ENCODE measurements at regions not wholly inside any gene's neighbourhood (a gene's known extent, or its start where the extent isn't known, plus 50 kb on each side); places are given as distances from the start of the nearest gene placed in this dataset.

GRCh38 chr4:156538651-156539257 is 432.8 kb downstream of the PDGFC start:
- no peak overlapping the region for H3K4me3 ChIP-seq (ENCODE audit: low read depth, poor library complexity, severe bottlenecking)
- TF ChIP-seq POLR2A (IDR thresholded peaks at IDR 0.05), result no peak
- TF ChIP-seq CTCF (IDR thresholded peaks at IDR 0.05), result no peak
- WGBS, 2 donors, result 65 to 69% methylated on average over 1 of the region's 1 CpG
- intact Hi-C loops (cut with DNase I; ENCODE audit: low total_unique reads), result no loop called here
- DNase-seq (ENCODE audit: low spot score in 2 of 2), result no peak

GRCh38 chr4:156538210-156538609 is 433.4 kb downstream of the PDGFC start:
- no peak for DNase-seq (ENCODE audit: low spot score in 2 of 2)
- WGBS, 2 donors, result 45 to 63% methylated on average over 2 of the region's 2 CpGs
- H3K4me3 ChIP-seq (ENCODE audit: low read depth, poor library complexity, severe bottlenecking), result no peak overlapping the region
- intact Hi-C loops (cut with DNase I; ENCODE audit: low total_unique reads), result no loop called here
- TF ChIP-seq POLR2A (IDR thresholded peaks at IDR 0.05), result no peak

GRCh38 chr4:156537286-156537685 is 434.3 kb downstream of the PDGFC start:
- DNase-seq (ENCODE audit: low spot score in 2 of 2), result no peak
- intact Hi-C loops (cut with DNase I; ENCODE audit: low total_unique reads), result no loop called here
- H3K4me3 ChIP-seq (ENCODE audit: low read depth, poor library complexity, severe bottlenecking), result no peak overlapping the region
- TF ChIP-seq POLR2A (IDR thresholded peaks at IDR 0.05) (no peak), CTCF (IDR thresholded peaks at IDR 0.05) (no peak)

- DNase-seq (ENCODE audit: low spot score in 2 of 2), result no peak
- 27 to 45% methylated on average over 1 of the region's 1 CpG for WGBS, 2 donors
Measured at GRCh38 chr4:156536661-156537060, 434.9 kb downstream of the PDGFC start.

GRCh38 chr4:156534205-156534604 is 437.4 kb downstream of the PDGFC start:
- TF ChIP-seq POLR2A (IDR thresholded peaks at IDR 0.05) (no peak), CTCF (IDR thresholded peaks at IDR 0.05) (no peak)
- H3K4me3 ChIP-seq (ENCODE audit: low read depth, poor library complexity, severe bottlenecking), result no peak overlapping the region
- 93 to 94% methylated on average over 2 of the region's 2 CpGs for WGBS, 2 donors
- no peak for DNase-seq (ENCODE audit: low spot score in 2 of 2)
- intact Hi-C loops (cut with DNase I; ENCODE audit: low total_unique reads), result no loop called here

More at GRCh38 chr4:156536661-156537060, 434.9 kb downstream of the PDGFC start:
- intact Hi-C loops (cut with DNase I; ENCODE audit: low total_unique reads), result no loop called here
- TF ChIP-seq CTCF (IDR thresholded peaks at IDR 0.05) (no peak), POLR2A (IDR thresholded peaks at IDR 0.05) (no peak)
- no peak overlapping the region for H3K4me3 ChIP-seq (ENCODE audit: low read depth, poor library complexity, severe bottlenecking)

- 69 to 78% methylated on average over 3 of the region's 3 CpGs for WGBS, 2 donors
- H3K4me3 ChIP-seq (ENCODE audit: low read depth, poor library complexity, severe bottlenecking), result no peak overlapping the region
- no peak for DNase-seq (ENCODE audit: low spot score in 2 of 2)
- TF ChIP-seq POLR2A (IDR thresholded peaks at IDR 0.05) (no peak), CTCF (IDR thresholded peaks at IDR 0.05) (no peak)
- intact Hi-C loops (cut with DNase I; ENCODE audit: low total_unique reads), result no loop called here
Measured at GRCh38 chr4:156528216-156528615, 443.4 kb downstream of the PDGFC start.

All from lower leg skin (tissue), 4 donors.